Caco-2 (cell line): ENCODE measurements at regions not wholly inside any gene's neighbourhood (a gene's known extent, or its start where the extent isn't known, plus 50 kb on each side); places are given as distances from the start of the nearest gene placed in this dataset.
"Not testable (repeated sequence)": the region's sequence is repeated elsewhere in the genome, so short reads cannot be mapped to it uniquely, and the experiment has no call there.

Source experiments
- BruUV-seq: library from RNA; stranded (reverse); fragments of 400-500 nt; replicated peaks from 2 replicates; lab custom pipeline; 2021; lab: Mats Ljungman, UMichigan
- CTCF ChIA-PET: fragments of 300-600 bp; sonication (Branson Sonifier 250); formaldehyde crosslinking; loops from one replicate; lab custom pipeline; 2022; ENCODE audit warnings: antibody characterized with exemption; lab: Charles Lee
- POLR2A ChIA-PET: fragments of 300-600 bp; sonication (Branson Sonifier 250); formaldehyde crosslinking; loops from one replicate; lab custom pipeline; 2022; ENCODE audit warnings: antibody characterized with exemption; lab: Charles Lee
- DNase-seq, 2 experiments: peaks; one replicate each; pipeline versions ENCODE4 v3.0.0 to v3.0.0-alpha.2; 2020 to 2022
- H3K27me3 ChIP-seq: replicated peaks from 2 replicates; pipeline ENCODE4 v1.6.0; 2011; ENCODE audit warnings: low read length; ENCODE audit not compliant: control insufficient read depth, insufficient read depth
- H3K36me3 ChIP-seq: 2 replicates; pipeline ENCODE4 v1.5.1; 2011; ENCODE audit warnings: low read length; ENCODE audit not compliant: control insufficient read depth, insufficient read depth
- H3K4me1 ChIP-seq: fragments of 250-450 bp; sonication (Bioruptor Pico); 2 replicates; pipeline ENCODE4 v1.5.1; 2020; ENCODE audit warnings: mild to moderate bottlenecking
- H3K4me3 ChIP-seq: 2 replicates; pipeline ENCODE4 v1.5.1; 2011; ENCODE audit warnings: low read depth, mild to moderate bottlenecking, control low read depth, low read length
- H3K9me3 ChIP-seq: fragments of 250-450 bp; sonication (Bioruptor Pico); 2 replicates; pipeline ENCODE4 v1.5.1; 2020; ENCODE audit warnings: mild to moderate bottlenecking, moderate library complexity
- H3K27ac Mint-ChIP-seq: one replicate; pipeline ENCODE4 v1.8.0; 2022; ENCODE audit warnings: mixed read lengths; ENCODE audit not compliant: unreplicated experiment
- H3K27me3 Mint-ChIP-seq: one replicate; pipeline ENCODE4 v1.8.0; 2022; ENCODE audit warnings: mixed read lengths; ENCODE audit not compliant: insufficient read depth, unreplicated experiment
- H3K36me3 Mint-ChIP-seq: one replicate; pipeline ENCODE4 v1.8.0; 2022; ENCODE audit warnings: mild to moderate bottlenecking, mixed read lengths; ENCODE audit not compliant: insufficient read depth, unreplicated experiment
- H3K4me1 Mint-ChIP-seq: one replicate; pipeline ENCODE4 v1.8.0; 2022; ENCODE audit warnings: low read depth, mixed read lengths; ENCODE audit not compliant: unreplicated experiment
- H3K4me3 Mint-ChIP-seq: one replicate; pipeline ENCODE4 v1.8.0; 2022; ENCODE audit warnings: mild to moderate bottlenecking, moderate library complexity, mixed read lengths; ENCODE audit not compliant: unreplicated experiment
- H3K9me3 Mint-ChIP-seq: one replicate; pipeline ENCODE4 v1.8.0; 2022; ENCODE audit warnings: mixed read lengths; ENCODE audit not compliant: unreplicated experiment
- CTCF ChIP-seq, 2 experiments: fragments of 200-600 bp in 1 of 2; IDR thresholded peaks; 1 replicate in 1 of 2; 2 replicates in 1 of 2; pipeline versions ENCODE4 v1.5.1 to v1.8.0; 2011 to 2022; ENCODE audit warnings: antibody characterized with exemption in 1 of 2, control low read depth in 1 of 2, inconsistent platforms in 1 of 2, low read depth in 1 of 2, low read length in 1 of 2, mild to moderate bottlenecking in 1 of 2, moderate library complexity in 1 of 2; ENCODE audit not compliant: insufficient read depth in 1 of 2, severe bottlenecking in 1 of 2, unreplicated experiment in 1 of 2
- intact Hi-C: fragments of 100-400 bp; cut with micrococcal nuclease; formaldehyde crosslinking; loops from one replicate; pipeline ENCODE4 v1.10.0; 2022; ENCODE audit not compliant: unreplicated experiment

GRCh38 chr20:56755201-56755600, 126.1 kb downstream of the TFAP2C start:
- peaks cover 4% of the 10 kb centered on the region for H3K27me3 Mint-ChIP-seq
- DNase-seq = no peak
- no peak overlapping the region for H3K4me3 ChIP-seq

GRCh38 chr20:56756658-56757057, 127.6 kb downstream of the TFAP2C start:
- DNase-seq, CTCF ChIA-PET, H3K9me3 Mint-ChIP-seq, H3K27me3 ChIP-seq, H3K4me3 ChIP-seq, H3K4me3 Mint-ChIP-seq, POLR2A ChIA-PET, BruUV-seq, H3K4me1 ChIP-seq, H3K27ac Mint-ChIP-seq, H3K27me3 Mint-ChIP-seq, intact Hi-C loops, H3K9me3 ChIP-seq, H3K4me1 Mint-ChIP-seq, H3K36me3 ChIP-seq, H3K36me3 Mint-ChIP-seq: not testable (repeated sequence)

More at GRCh38 chr20:56755201-56755600, 126.1 kb downstream of the TFAP2C start:
- H3K4me3 Mint-ChIP-seq = no peak overlapping the region
- H3K36me3 Mint-ChIP-seq = no peaks in the 10 kb centered on the region
- POLR2A ChIA-PET = no interaction called here
- BruUV-seq = no TSS peak
- no peaks in the 10 kb centered on the region for H3K27me3 ChIP-seq
- H3K36me3 ChIP-seq = no peaks in the 10 kb centered on the region
- CTCF ChIA-PET = no interaction called here
- intact Hi-C loops = no loop called here
- no peak overlapping the region for H3K27ac Mint-ChIP-seq
- H3K4me1 Mint-ChIP-seq = no peaks in the 10 kb centered on the region
- peaks cover 9% of the 10 kb centered on the region for H3K9me3 ChIP-seq
- no peaks in the 10 kb centered on the region; the same call in 1 of the 2 replicates for H3K4me1 ChIP-seq
- TF ChIP-seq CTCF (IDR thresholded peaks at IDR 0.05; ENCODE audit: insufficient read depth in 1 of 2, low read depth in 1 of 2, low read length in 1 of 2, severe bottlenecking in 1 of 2, unreplicated experiment in 1 of 2) = no peak
- H3K9me3 Mint-ChIP-seq = no peaks in the 10 kb centered on the region

- ChIA-PET CTCF (no interaction called here), POLR2A (no interaction called here)
- Histone ChIP-seq H3K9me3 (peaks cover 9% of the 10 kb centered on the region), H3K4me1 (no peaks in the 10 kb centered on the region; the same call in 1 of the 2 replicates), H3K36me3 (no peaks in the 10 kb centered on the region), H3K27me3 (no peaks in the 10 kb centered on the region), H3K4me3 (no peak overlapping the region)
- H3K36me3 Mint-ChIP-seq = no peaks in the 10 kb centered on the region
- no peak for TF ChIP-seq CTCF (IDR thresholded peaks at IDR 0.05; ENCODE audit: insufficient read depth in 1 of 2, low read depth in 1 of 2, low read length in 1 of 2, severe bottlenecking in 1 of 2, unreplicated experiment in 1 of 2)
- H3K27me3 Mint-ChIP-seq = peaks cover 4% of the 10 kb centered on the region
- intact Hi-C loops = no loop called here
- H3K4me3 Mint-ChIP-seq = no peak overlapping the region
- H3K9me3 Mint-ChIP-seq = no peaks in the 10 kb centered on the region
- no peak overlapping the region for H3K27ac Mint-ChIP-seq
- DNase-seq = no peak
- BruUV-seq = no TSS peak
- H3K4me1 Mint-ChIP-seq = no peaks in the 10 kb centered on the region
These were observed 129.6 kb downstream of the TFAP2C start for GRCh38 chr20:56758706-56759105.
